GM23338 (cell line): ENCODE measurements at regions not wholly inside any gene's neighbourhood (a gene's known extent, or its start where the extent isn't known, plus 50 kb on each side); places are given as distances from the start of the nearest gene placed in this dataset.

Experiments
- CREB1 ChIP-seq: fragments of 250-450 bp; sonication (Bioruptor Pico); IDR thresholded peaks from 2 replicates; pipeline ENCODE4 v1.5.0; 2020; ENCODE audit warnings: low read depth, mild to moderate bottlenecking, moderate library complexity
- ETS1 ChIP-seq: IDR thresholded peaks from 2 replicates; pipeline ENCODE4 v1.6.1; 2016; ENCODE audit warnings: antibody characterized with exemption
- EZH2 ChIP-seq: fragments of 200-600 bp; sonication (generic); IDR thresholded peaks from one replicate; pipeline ENCODE4 v1.8.0; 2017; ENCODE audit warnings: antibody characterized with exemption, mild to moderate bottlenecking, low read depth; ENCODE audit not compliant: unreplicated experiment
- EZH2phosphoT487 ChIP-seq: fragments of 200-600 bp; sonication (generic); IDR thresholded peaks from one replicate; pipeline ENCODE4 v1.8.1; 2018; ENCODE audit warnings: antibody characterized with exemption; ENCODE audit not compliant: unreplicated experiment
- JUNB ChIP-seq: IDR thresholded peaks from one replicate; pipeline ENCODE4 v1.6.1; 2016; ENCODE audit warnings: antibody characterized with exemption; ENCODE audit not compliant: unreplicated experiment
- NANOG ChIP-seq: IDR thresholded peaks from 2 replicates; pipeline ENCODE4 v1.6.1; 2016; ENCODE audit warnings: antibody characterized with exemption, borderline replicate concordance
- POLR2AphosphoS5 ChIP-seq: IDR thresholded peaks from 2 replicates; pipeline ENCODE4 v1.6.1; 2016; ENCODE audit warnings: antibody characterized with exemption, low read depth
- STAT1 ChIP-seq: IDR thresholded peaks from one replicate; pipeline ENCODE4 v1.6.1; 2016; ENCODE audit warnings: antibody characterized with exemption; ENCODE audit not compliant: unreplicated experiment
- ZNF331 ChIP-seq: fragments of 250-450 bp; sonication (Bioruptor Pico); IDR thresholded peaks from 2 replicates; pipeline ENCODE4 v1.5.0; 2020; ENCODE audit warnings: low read depth, mild to moderate bottlenecking, moderate library complexity
- ZNF462 ChIP-seq: fragments of 250-450 bp; sonication (Bioruptor Pico); IDR thresholded peaks from 2 replicates; pipeline ENCODE4 v1.5.0; 2020; ENCODE audit warnings: mild to moderate bottlenecking, moderate library complexity
- TF ChIP-seq, protein P1 (sequence below): IDR thresholded peaks from one replicate; pipeline ENCODE4 v1.6.1; 2018; ENCODE audit warnings: antibody characterized with exemption; ENCODE audit not compliant: unreplicated experiment
- TF ChIP-seq, protein P2 (sequence below), 2 experiments: fragments of 200-600 bp in 1 of 2; sonication (generic) in 1 of 2; conservative IDR thresholded peaks; 2 replicates each; pipeline versions ENCODE4 v1.5.1 to v1.6.1; 2016 to 2017; ENCODE audit warnings: antibody characterized with exemption in 2 of 2, low read depth in 2 of 2, mild to moderate bottlenecking in 2 of 2, moderate library complexity in 1 of 2

GRCh38 chr11:39458481-39458880 lies 2001.0 kb downstream of the LRRC4C start:
- TF ChIP-seq, protein P1, sequence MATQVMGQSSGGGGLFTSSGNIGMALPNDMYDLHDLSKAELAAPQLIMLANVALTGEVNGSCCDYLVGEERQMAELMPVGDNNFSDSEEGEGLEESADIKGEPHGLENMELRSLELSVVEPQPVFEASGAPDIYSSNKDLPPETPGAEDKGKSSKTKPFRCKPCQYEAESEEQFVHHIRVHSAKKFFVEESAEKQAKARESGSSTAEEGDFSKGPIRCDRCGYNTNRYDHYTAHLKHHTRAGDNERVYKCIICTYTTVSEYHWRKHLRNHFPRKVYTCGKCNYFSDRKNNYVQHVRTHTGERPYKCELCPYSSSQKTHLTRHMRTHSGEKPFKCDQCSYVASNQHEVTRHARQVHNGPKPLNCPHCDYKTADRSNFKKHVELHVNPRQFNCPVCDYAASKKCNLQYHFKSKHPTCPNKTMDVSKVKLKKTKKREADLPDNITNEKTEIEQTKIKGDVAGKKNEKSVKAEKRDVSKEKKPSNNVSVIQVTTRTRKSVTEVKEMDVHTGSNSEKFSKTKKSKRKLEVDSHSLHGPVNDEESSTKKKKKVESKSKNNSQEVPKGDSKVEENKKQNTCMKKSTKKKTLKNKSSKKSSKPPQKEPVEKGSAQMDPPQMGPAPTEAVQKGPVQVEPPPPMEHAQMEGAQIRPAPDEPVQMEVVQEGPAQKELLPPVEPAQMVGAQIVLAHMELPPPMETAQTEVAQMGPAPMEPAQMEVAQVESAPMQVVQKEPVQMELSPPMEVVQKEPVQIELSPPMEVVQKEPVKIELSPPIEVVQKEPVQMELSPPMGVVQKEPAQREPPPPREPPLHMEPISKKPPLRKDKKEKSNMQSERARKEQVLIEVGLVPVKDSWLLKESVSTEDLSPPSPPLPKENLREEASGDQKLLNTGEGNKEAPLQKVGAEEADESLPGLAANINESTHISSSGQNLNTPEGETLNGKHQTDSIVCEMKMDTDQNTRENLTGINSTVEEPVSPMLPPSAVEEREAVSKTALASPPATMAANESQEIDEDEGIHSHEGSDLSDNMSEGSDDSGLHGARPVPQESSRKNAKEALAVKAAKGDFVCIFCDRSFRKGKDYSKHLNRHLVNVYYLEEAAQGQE, result no peak
- TF ChIP-seq, protein P2, sequence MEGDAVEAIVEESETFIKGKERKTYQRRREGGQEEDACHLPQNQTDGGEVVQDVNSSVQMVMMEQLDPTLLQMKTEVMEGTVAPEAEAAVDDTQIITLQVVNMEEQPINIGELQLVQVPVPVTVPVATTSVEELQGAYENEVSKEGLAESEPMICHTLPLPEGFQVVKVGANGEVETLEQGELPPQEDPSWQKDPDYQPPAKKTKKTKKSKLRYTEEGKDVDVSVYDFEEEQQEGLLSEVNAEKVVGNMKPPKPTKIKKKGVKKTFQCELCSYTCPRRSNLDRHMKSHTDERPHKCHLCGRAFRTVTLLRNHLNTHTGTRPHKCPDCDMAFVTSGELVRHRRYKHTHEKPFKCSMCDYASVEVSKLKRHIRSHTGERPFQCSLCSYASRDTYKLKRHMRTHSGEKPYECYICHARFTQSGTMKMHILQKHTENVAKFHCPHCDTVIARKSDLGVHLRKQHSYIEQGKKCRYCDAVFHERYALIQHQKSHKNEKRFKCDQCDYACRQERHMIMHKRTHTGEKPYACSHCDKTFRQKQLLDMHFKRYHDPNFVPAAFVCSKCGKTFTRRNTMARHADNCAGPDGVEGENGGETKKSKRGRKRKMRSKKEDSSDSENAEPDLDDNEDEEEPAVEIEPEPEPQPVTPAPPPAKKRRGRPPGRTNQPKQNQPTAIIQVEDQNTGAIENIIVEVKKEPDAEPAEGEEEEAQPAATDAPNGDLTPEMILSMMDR (conservative IDR thresholded peaks at IDR 0.05; ENCODE audit: low read depth in 2 of 2), result no peak
- TF ChIP-seq ZNF331 (CRISPR knock-in tag), result no peak
- no peak for TF ChIP-seq EZH2
- no peak for TF ChIP-seq POLR2AphosphoS5
- TF ChIP-seq EZH2phosphoT487, result no peak
- TF ChIP-seq ZNF462 (CRISPR knock-in tag), result no peak
- no peak for TF ChIP-seq ETS1
- no peak for TF ChIP-seq CREB1 (CRISPR knock-in tag)
- TF ChIP-seq STAT1, result no peak
- no peak for TF ChIP-seq JUNB
- no peak for TF ChIP-seq NANOG
